Keratinocyte (primary cell): ENCODE measurements at regions not wholly inside any gene's neighbourhood (a gene's known extent, or its start where the extent isn't known, plus 50 kb on each side); places are given as distances from the start of the nearest gene placed in this dataset.
"Not testable (repeated sequence)": the region's sequence is repeated elsewhere in the genome, so short reads cannot be mapped to it uniquely, and the experiment has no call there.

Experiments
- DNase-seq: peaks from one replicate; pipeline ENCODE4 v3.0.0-alpha.2; 2011; ENCODE audit warnings: low read depth, missing footprints, low spot score
- FAIRE-seq: peaks from 2 replicates; lab custom pipeline; 2011; peaks lifted over from hg19 to GRCh38; lab: Jason Lieb, UNC
- H2AFZ ChIP-seq: 2 replicates; pipeline ENCODE4 v1.6.0; 2012; ENCODE audit warnings: low read length, control low read depth, inconsistent platforms; ENCODE audit not compliant: control insufficient read depth
- H3K27ac ChIP-seq: 2 replicates; pipeline ENCODE4 v1.5.1; 2011; ENCODE audit warnings: low read length; ENCODE audit not compliant: control insufficient read depth, insufficient read depth
- H3K27me3 ChIP-seq: 3 replicates; pipeline ENCODE4 v1.6.0; 2011; ENCODE audit warnings: low read length; ENCODE audit not compliant: control insufficient read depth, insufficient read depth; ENCODE audit errors: extremely low read depth
- H3K36me3 ChIP-seq, 2 experiments: 2 replicates in 1 of 2; 3 replicates in 1 of 2; pipeline ENCODE4 v1.5.1; 2011; ENCODE audit warnings: low read length in 2 of 2, mild to moderate bottlenecking in 1 of 2; ENCODE audit not compliant: control insufficient read depth in 2 of 2, insufficient read depth in 2 of 2; ENCODE audit errors: extremely low read depth in 1 of 2
- H3K4me1 ChIP-seq: 3 replicates; pipeline ENCODE4 v1.5.1; 2011; ENCODE audit warnings: low read length; ENCODE audit not compliant: control insufficient read depth, insufficient read depth; ENCODE audit errors: extremely low read depth
- H3K4me2 ChIP-seq: 3 replicates; pipeline ENCODE4 v1.6.0; 2011; ENCODE audit warnings: low read depth, low read length; ENCODE audit not compliant: control insufficient read depth, insufficient read depth; ENCODE audit errors: extremely low read depth
- H3K4me3 ChIP-seq, 3 experiments: fragments of 200-600 bp in 1 of 3; sonication (generic) in 1 of 3; 2 replicates in 2 of 3; 3 replicates in 1 of 3; pipeline ENCODE4 v1.5.1; 2011 to 2016; ENCODE audit warnings: low read length in 3 of 3, mild to moderate bottlenecking in 3 of 3, control low read depth in 2 of 3, inconsistent platforms in 1 of 3, low read depth in 1 of 3, mixed read lengths in 1 of 3, mixed run types in 1 of 3, moderate library complexity in 1 of 3; ENCODE audit not compliant: control insufficient read depth in 2 of 3, insufficient read depth in 2 of 3; ENCODE audit errors: extremely low read depth in 1 of 3
- H3K79me2 ChIP-seq: 2 replicates; pipeline ENCODE4 v1.6.0; 2012; ENCODE audit warnings: low read length; ENCODE audit not compliant: control insufficient read depth, insufficient read depth
- H3K9ac ChIP-seq: 3 replicates; pipeline ENCODE4 v1.6.0; 2011; ENCODE audit warnings: low read length; ENCODE audit not compliant: control insufficient read depth, insufficient read depth; ENCODE audit errors: extremely low read depth
- H3K9me1 ChIP-seq: 3 replicates; pipeline ENCODE4 v1.6.0; 2011; ENCODE audit warnings: low read length; ENCODE audit not compliant: control insufficient read depth, insufficient read depth; ENCODE audit errors: extremely low read depth
- H3K9me3 ChIP-seq: 2 replicates; pipeline ENCODE4 v1.5.1; 2012; ENCODE audit warnings: low read depth, low read length; ENCODE audit not compliant: control insufficient read depth
- H4K20me1 ChIP-seq: 3 replicates; pipeline ENCODE4 v1.6.0; 2011; ENCODE audit warnings: low read length; ENCODE audit not compliant: control insufficient read depth, insufficient read depth; ENCODE audit errors: extremely low read depth
- CTCF ChIP-seq, 3 experiments: IDR thresholded peaks in 1 of 3; conservative IDR thresholded peaks in 1 of 3; optimal IDR thresholded peaks in 1 of 3; 2 replicates in 2 of 3; 3 replicates in 1 of 3; pipeline versions ENCODE3 to v1.5.1; 2011; ENCODE audit warnings: low read length in 3 of 3, mild to moderate bottlenecking in 3 of 3, moderate library complexity in 2 of 3, control low read depth in 1 of 3, inconsistent platforms in 1 of 3; ENCODE audit not compliant: insufficient read depth in 2 of 3; ENCODE audit errors: extremely low read depth in 1 of 3
- EZH2 ChIP-seq: IDR thresholded peaks from one replicate; pipeline ENCODE4 v1.6.1; 2012; ENCODE audit warnings: inconsistent platforms, mild to moderate bottlenecking, low read length, moderate library complexity
- dilution Hi-C: fragments of 300-500 bp; cut with MboI; formaldehyde crosslinking; loops from one replicate; pipeline ENCODE4 v1.7.0; 2020; ENCODE audit warnings: low sequenced_read_pairs; ENCODE audit not compliant: extremely low pct_ligation_motif_present

GRCh38 chr10:44578271-44578670 lies 193.4 kb upstream of the CXCL12 start:
- dilution Hi-C loops: no loop called here
- no peak overlapping the region for H3K4me3 ChIP-seq
- no peaks in the 10 kb centered on the region for H3K27me3 ChIP-seq
- no peaks in the 10 kb centered on the region for H3K4me1 ChIP-seq
- H3K9me1 ChIP-seq: no peaks in the 10 kb centered on the region
- no peak overlapping the region for H3K4me2 ChIP-seq
- no peak overlapping the region for H3K27ac ChIP-seq
- no peak for TF ChIP-seq CTCF (optimal IDR thresholded peaks at IDR 0.05 in 1 of 3, IDR thresholded peaks at IDR 0.05 in 1 of 3, conservative IDR thresholded peaks at IDR 0.05 in 1 of 3; ENCODE audit: extremely low read depth in 1 of 3, insufficient read depth in 2 of 3, low read length in 3 of 3)
- TF ChIP-seq EZH2: no peak
- no peaks in the 10 kb centered on the region for H4K20me1 ChIP-seq
- no peak overlapping the region for H2AFZ ChIP-seq
- peaks cover 7% of the 10 kb centered on the region for H3K9me3 ChIP-seq
- H3K9ac ChIP-seq: no peak overlapping the region
- no peaks in the 10 kb centered on the region for H3K36me3 ChIP-seq
- DNase-seq (no peak), FAIRE-seq (no peak)
- H3K79me2 ChIP-seq: no peaks in the 10 kb centered on the region

GRCh38 chr10:44578963-44579362 lies 194.1 kb upstream of the CXCL12 start:
- H3K27me3 ChIP-seq, DNase-seq, dilution Hi-C loops, H3K4me2 ChIP-seq, H3K4me1 ChIP-seq, H4K20me1 ChIP-seq, H3K9me3 ChIP-seq, H3K9me1 ChIP-seq, H3K9ac ChIP-seq, H2AFZ ChIP-seq, H3K79me2 ChIP-seq, H3K27ac ChIP-seq, FAIRE-seq, H3K36me3 ChIP-seq, H3K4me3 ChIP-seq: not testable (repeated sequence)

- H3K27me3 ChIP-seq: no peaks in the 10 kb centered on the region
- H3K79me2 ChIP-seq: no peaks in the 10 kb centered on the region
- no peak overlapping the region for H3K4me2 ChIP-seq
- dilution Hi-C loops: no loop called here
- H3K27ac ChIP-seq: no peak overlapping the region
- no peaks in the 10 kb centered on the region for H3K9me1 ChIP-seq
- H3K4me3 ChIP-seq: no peak overlapping the region
- no peaks in the 10 kb centered on the region for H4K20me1 ChIP-seq
- peaks cover 3% of the 10 kb centered on the region for H3K9me3 ChIP-seq
- no peaks in the 10 kb centered on the region for H3K4me1 ChIP-seq
- no peak overlapping the region for H2AFZ ChIP-seq
- FAIRE-seq (no peak), DNase-seq (no peak)
- no peak overlapping the region for H3K9ac ChIP-seq
- TF ChIP-seq EZH2 (no peak), CTCF (optimal IDR thresholded peaks at IDR 0.05 in 1 of 3, IDR thresholded peaks at IDR 0.05 in 1 of 3, conservative IDR thresholded peaks at IDR 0.05 in 1 of 3; ENCODE audit: extremely low read depth in 1 of 3, insufficient read depth in 2 of 3, low read length in 3 of 3) (no peak)
- H3K36me3 ChIP-seq: no peaks in the 10 kb centered on the region
These were observed 197.1 kb upstream of the CXCL12 start for GRCh38 chr10:44581996-44582395.
